Liver (tissue), 8 donors: ENCODE measurements at regions not wholly inside any gene's neighbourhood (a gene's known extent, or its start where the extent isn't known, plus 50 kb on each side); places are given as distances from the start of the nearest gene placed in this dataset.
A peak's percentile ranks its signal among the peaks of the same experiment; 100 is the strongest.

Experiments
- DNase-seq: peaks from one replicate; pipeline ENCODE4 v3.0.0-alpha.2; 2017; ENCODE audit warnings: low spot score
- H3K27ac ChIP-seq, 2 donors: one replicate each; pipeline ENCODE4 v1.7.0; 2013; ENCODE audit warnings: inconsistent platforms in 2 of 2, low read length in 2 of 2, control low read depth in 1 of 2, low read depth in 1 of 2, mild to moderate bottlenecking in 1 of 2
- H3K27me3 ChIP-seq, 4 donors: one replicate each; pipeline versions ENCODE4 v1.6.1 to v1.7.0; 2013; ENCODE audit warnings: low read length in 3 of 4, inconsistent platforms in 1 of 4, mild to moderate bottlenecking in 1 of 4, moderate library complexity in 1 of 4; ENCODE audit not compliant: control insufficient read depth in 4 of 4, insufficient read depth in 4 of 4
- H3K36me3 ChIP-seq, 4 donors: one replicate each; pipeline versions ENCODE4 v1.6.1 to v1.7.0; 2013; ENCODE audit warnings: low read length in 3 of 4, mild to moderate bottlenecking in 3 of 4, low read depth in 1 of 4, moderate library complexity in 1 of 4; ENCODE audit not compliant: control insufficient read depth in 4 of 4, insufficient read depth in 3 of 4
- H3K4me1 ChIP-seq, 4 donors: one replicate each; pipeline versions ENCODE4 v1.6.1 to v1.7.0; 2013; ENCODE audit warnings: low read length in 3 of 4, mild to moderate bottlenecking in 3 of 4, moderate library complexity in 1 of 4; ENCODE audit not compliant: control insufficient read depth in 4 of 4, insufficient read depth in 4 of 4
- H3K4me3 ChIP-seq, 3 donors: one replicate each; pipeline versions ENCODE4 v1.6.1 to v1.7.0; 2013; ENCODE audit warnings: low read length in 3 of 3, control low read depth in 1 of 3, low read depth in 1 of 3, mild to moderate bottlenecking in 1 of 3
- H3K9ac ChIP-seq, 2 donors: one replicate each; pipeline ENCODE4 v1.7.0; 2013; ENCODE audit warnings: low read length in 2 of 2, mild to moderate bottlenecking in 2 of 2, moderate library complexity in 2 of 2, control low read depth in 1 of 2, low read depth in 1 of 2
- H3K9me3 ChIP-seq, 4 donors: one replicate each; pipeline versions ENCODE4 v1.6.1 to v1.7.0; 2013; ENCODE audit warnings: low read length in 3 of 4; ENCODE audit not compliant: control insufficient read depth in 4 of 4
- ATF3 ChIP-seq: IDR thresholded peaks from 2 replicates; pipeline ENCODE4 v1.6.1; 2016; ENCODE audit warnings: antibody characterized with exemption
- CTCF ChIP-seq: fragments of 150-350 bp; IDR thresholded peaks from 2 replicates; pipeline ENCODE4 v1.5.1; 2017; ENCODE audit warnings: improper control_type of control experiment, low read depth, low read length; ENCODE audit not compliant: missing input control
- EGR1 ChIP-seq, 2 donors: IDR thresholded peaks; 2 replicates each; pipeline ENCODE4 v1.6.1; 2016 to 2018; ENCODE audit warnings: antibody characterized with exemption in 2 of 2, low read depth in 2 of 2
- FOXA1 ChIP-seq: IDR thresholded peaks from 2 replicates; pipeline ENCODE4 v1.6.1; 2016; ENCODE audit warnings: antibody characterized with exemption
- FOXA2 ChIP-seq: IDR thresholded peaks from 2 replicates; pipeline ENCODE4 v1.6.1; 2016; ENCODE audit warnings: antibody characterized with exemption
- GABPA ChIP-seq, 2 donors: IDR thresholded peaks in 1 of 2; conservative IDR thresholded peaks in 1 of 2; 2 replicates each; pipeline ENCODE4 v1.6.1; 2016; ENCODE audit warnings: antibody characterized with exemption in 2 of 2, mild to moderate bottlenecking in 1 of 2, moderate library complexity in 1 of 2
- HNF4A ChIP-seq, 2 donors: conservative IDR thresholded peaks; 2 replicates each; pipeline ENCODE4 v1.6.1; 2016; ENCODE audit warnings: antibody characterized with exemption in 2 of 2, mild to moderate bottlenecking in 2 of 2
- HNF4G ChIP-seq: IDR thresholded peaks from 2 replicates; pipeline ENCODE4 v1.6.1; 2016; ENCODE audit warnings: antibody characterized with exemption
- JUND ChIP-seq, 2 donors: IDR thresholded peaks; 2 replicates each; pipeline ENCODE4 v1.6.1; 2016; ENCODE audit warnings: antibody characterized with exemption in 2 of 2
- MAX ChIP-seq: IDR thresholded peaks from 2 replicates; pipeline ENCODE4 v1.6.1; 2016; ENCODE audit warnings: antibody characterized with exemption
- NR2F2 ChIP-seq: IDR thresholded peaks from 2 replicates; pipeline ENCODE4 v1.6.1; 2016; ENCODE audit warnings: antibody characterized with exemption
- RAD21 ChIP-seq, 2 donors: IDR thresholded peaks; 2 replicates each; pipeline ENCODE4 v1.6.1; 2016; ENCODE audit warnings: antibody characterized with exemption in 2 of 2, mild to moderate bottlenecking in 2 of 2
- REST ChIP-seq: IDR thresholded peaks from 2 replicates; pipeline ENCODE4 v1.6.1; 2016; ENCODE audit warnings: antibody characterized with exemption, mild to moderate bottlenecking
- RXRA ChIP-seq, 2 donors: IDR thresholded peaks; 2 replicates each; pipeline ENCODE4 v1.6.1; 2017 to 2018; ENCODE audit warnings: antibody characterized with exemption in 2 of 2, mild to moderate bottlenecking in 1 of 2
- SP1 ChIP-seq: IDR thresholded peaks from 2 replicates; pipeline ENCODE4 v1.6.1; 2018; ENCODE audit warnings: antibody characterized with exemption, mild to moderate bottlenecking
- YY1 ChIP-seq: IDR thresholded peaks from 2 replicates; pipeline ENCODE4 v1.6.1; 2016; ENCODE audit warnings: antibody characterized with exemption, mild to moderate bottlenecking
- ZBTB33 ChIP-seq: IDR thresholded peaks from 2 replicates; pipeline ENCODE4 v1.6.1; 2016; ENCODE audit warnings: antibody characterized with exemption
- WGBS: extraction: QIAGEN DNeasy Blood & Tissue Kit; methylation state at CpG from one replicate; pipeline ENCODE4 v1.1.7; 2013; 5-methylcytosine and 5-hydroxymethylcytosine counted together
- donor health status: healthy.
- donor health status: healthy.
- donor health status: healthy.
- donor health status: healthy.
- donor health status: healthy.

GRCh38 chr14:30799933-30800332 lies 74.4 kb upstream of the COCH start:
- H3K9me3 ChIP-seq: no peaks in the 10 kb centered on the region
- no peak for DNase-seq
- H3K9ac ChIP-seq: no peak overlapping the region
- no peaks in the 10 kb centered on the region for H3K4me1 ChIP-seq
- 72% methylated on average over 1 of the region's 1 CpG for WGBS
- H3K27me3 ChIP-seq: no peaks in the 10 kb centered on the region
- TF ChIP-seq RXRA (IDR thresholded peaks at IDR 0.05): no peak
- no peak for TF ChIP-seq FOXA2
- no peak for TF ChIP-seq YY1
- TF ChIP-seq REST: no peak
- no peak for TF ChIP-seq HNF4G
- no peak for TF ChIP-seq CTCF
- TF ChIP-seq EGR1 (IDR thresholded peaks at IDR 0.05; ENCODE audit: low read depth in 2 of 2): no peak
- no peak for TF ChIP-seq HNF4A (conservative IDR thresholded peaks at IDR 0.05)
- no peak for TF ChIP-seq NR2F2
- TF ChIP-seq SP1: no peak
- no peak for TF ChIP-seq MAX
- TF ChIP-seq GABPA (IDR thresholded peaks at IDR 0.05 in 1 of 2, conservative IDR thresholded peaks at IDR 0.05 in 1 of 2): no peak
- no peak for TF ChIP-seq RAD21 (IDR thresholded peaks at IDR 0.05)
- no peak for TF ChIP-seq ZBTB33
- TF ChIP-seq JUND (IDR thresholded peaks at IDR 0.05): no peak
- TF ChIP-seq FOXA1: no peak
- no peak for TF ChIP-seq ATF3
- no peak overlapping the region for H3K4me3 ChIP-seq
- H3K27ac ChIP-seq: no peak overlapping the region
- H3K36me3 ChIP-seq: no peaks in the 10 kb centered on the region

GRCh38 chr14:30803185-30803584 lies 71.2 kb upstream of the COCH start:
- DNase-seq: no peak
- WGBS: 84% methylated on average over 2 of the region's 2 CpGs

More at GRCh38 chr14:30803185-30803584, 71.2 kb upstream of the COCH start:
- no peak overlapping the region for H3K9ac ChIP-seq
- TF ChIP-seq RAD21 (IDR thresholded peaks at IDR 0.05) (no peak), HNF4A (conservative IDR thresholded peaks at IDR 0.05) (peak; percentile 19 to 40), RXRA (IDR thresholded peaks at IDR 0.05) (peak in 1 of 2 donors; percentile 14), CTCF (no peak), FOXA2 (peak; percentile 5)
- no peaks in the 10 kb centered on the region for H3K9me3 ChIP-seq
- H3K4me1 ChIP-seq: no peaks in the 10 kb centered on the region
- H3K27me3 ChIP-seq: no peaks in the 10 kb centered on the region
- no peaks in the 10 kb centered on the region for H3K36me3 ChIP-seq
- H3K27ac ChIP-seq: no peak overlapping the region
- no peak overlapping the region for H3K4me3 ChIP-seq
